DOHH2 (cell line): ENCODE measurements at regions not wholly inside any gene's neighbourhood (a gene's known extent, or its start where the extent isn't known, plus 50 kb on each side); places are given as distances from the start of the nearest gene placed in this dataset.

ENCODE experiments used
- H3F3A ChIP-seq: fragments of 200-600 bp; sonication (generic), shearing (Covaris generic); 2 replicates; pipeline ENCODE4 v1.6.0; 2016; ENCODE audit warnings: antibody characterized with exemption, mild to moderate bottlenecking; ENCODE audit not compliant: control insufficient read depth, insufficient read depth
- H3K27ac ChIP-seq: fragments of 200-600 bp; sonication (generic); 2 replicates; pipeline ENCODE4 v1.5.1; 2014; ENCODE audit warnings: low read depth, mild to moderate bottlenecking, low read length, moderate library complexity
- H3K27me3 ChIP-seq: fragments of 200-600 bp; sonication (generic); 2 replicates; pipeline ENCODE4 v1.6.1; 2014; ENCODE audit warnings: mild to moderate bottlenecking, low read length, mixed read lengths; ENCODE audit not compliant: control insufficient read depth
- H3K36me3 ChIP-seq: fragments of 200-600 bp; sonication (generic); 2 replicates; pipeline ENCODE4 v1.6.1; 2014; ENCODE audit warnings: mild to moderate bottlenecking, low read length, moderate library complexity, mixed read lengths; ENCODE audit not compliant: control insufficient read depth
- H3K4me1 ChIP-seq: fragments of 200-600 bp; sonication (generic); 2 replicates; pipeline ENCODE4 v1.6.1; 2014; ENCODE audit warnings: mild to moderate bottlenecking, low read length, mixed read lengths; ENCODE audit not compliant: control insufficient read depth
- H3K4me2 ChIP-seq: fragments of 200-600 bp; sonication (generic); 2 replicates; pipeline ENCODE4 v1.6.0; 2014; ENCODE audit warnings: mild to moderate bottlenecking, low read length, moderate library complexity
- H3K4me3 ChIP-seq: fragments of 200-600 bp; sonication (generic); 2 replicates; pipeline ENCODE4 v1.5.1; 2014; ENCODE audit warnings: mild to moderate bottlenecking, low read length, mixed read lengths
- H3K79me2 ChIP-seq: fragments of 200-600 bp; sonication (generic); 2 replicates; pipeline ENCODE4 v1.6.1; 2014; ENCODE audit warnings: mild to moderate bottlenecking, low read length, mixed read lengths; ENCODE audit not compliant: control insufficient read depth
- H3K9me2 ChIP-seq: fragments of 200-600 bp; sonication (generic); replicated peaks from 2 replicates; pipeline ENCODE4 v1.6.1; 2014; ENCODE audit warnings: mild to moderate bottlenecking, low read length, mixed read lengths; ENCODE audit not compliant: control insufficient read depth
- H3K9me3 ChIP-seq: fragments of 200-600 bp; sonication (generic); 2 replicates; pipeline ENCODE4 v1.6.1; 2014; ENCODE audit warnings: antibody characterized with exemption, low read length, mixed read lengths; ENCODE audit not compliant: control insufficient read depth, insufficient read depth
- H4K20me1 ChIP-seq: fragments of 200-600 bp; sonication (generic); 2 replicates; pipeline ENCODE4 v1.6.0; 2014; ENCODE audit warnings: low read depth, mild to moderate bottlenecking, antibody characterized with exemption, low read length, moderate library complexity; ENCODE audit not compliant: control insufficient read depth, insufficient read depth
- EZH2phosphoT487 ChIP-seq: fragments of 200-600 bp; sonication (generic); IDR thresholded peaks from 2 replicates; pipeline ENCODE4 v1.6.1; 2017; ENCODE audit warnings: borderline replicate concordance, mild to moderate bottlenecking, antibody characterized with exemption, low read length, moderate library complexity, mixed read lengths
- TF ChIP-seq, protein P1 (sequence below): fragments of 200-600 bp; sonication (generic); IDR thresholded peaks from one replicate; pipeline ENCODE4 v1.5.1; 2014; ENCODE audit warnings: antibody characterized with exemption, mild to moderate bottlenecking, low read depth, low read length; ENCODE audit not compliant: poor library complexity, severe bottlenecking

DNA sequence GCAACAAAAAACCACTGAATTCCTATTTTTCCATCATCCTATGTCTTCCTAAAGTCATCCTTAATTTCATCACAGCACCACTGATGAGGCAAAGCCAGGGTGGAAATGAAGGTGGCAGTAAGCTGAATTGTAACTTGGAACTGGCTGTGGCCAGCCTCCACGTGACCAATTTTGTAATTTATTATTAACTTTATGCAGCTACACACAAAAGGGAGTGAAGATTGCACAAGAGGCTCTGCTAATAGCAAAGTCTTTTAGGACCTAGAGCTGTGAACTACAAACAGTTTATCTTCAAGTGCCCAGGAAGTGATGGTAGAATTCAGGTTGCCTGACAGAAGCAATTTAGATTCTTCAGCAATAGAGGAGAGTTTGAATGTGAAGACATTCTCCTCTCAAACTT lies 176.4 kb downstream of the CCDC71L start:
- no peak overlapping the region for H3K27ac ChIP-seq

DNA sequence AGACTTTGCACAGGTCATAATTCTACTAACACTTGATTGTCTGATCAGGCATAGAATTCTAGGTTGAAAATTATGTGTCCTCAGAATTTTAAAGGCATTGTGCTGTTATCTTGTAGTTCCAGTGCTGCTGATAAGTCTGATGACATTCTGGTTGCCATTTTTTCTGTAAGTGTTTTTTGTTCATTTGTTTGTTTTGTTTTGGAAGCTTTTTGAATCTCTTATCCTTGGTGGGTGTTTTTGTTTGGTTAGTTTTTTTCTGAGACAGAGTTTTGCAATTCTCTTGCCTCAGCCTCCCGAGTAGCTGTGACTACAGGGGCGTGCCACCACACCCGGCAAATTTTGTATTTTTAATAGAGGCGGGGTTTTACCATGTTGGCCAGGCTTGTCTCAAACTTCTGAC lies 178.9 kb downstream of the CCDC71L start:
- no peaks in the 10 kb centered on the region for H3K9me3 ChIP-seq
- no peak overlapping the region for H3K27ac ChIP-seq
- H3K79me2 ChIP-seq, result no peaks in the 10 kb centered on the region
- no peak overlapping the region for H3K4me3 ChIP-seq
- no peaks in the 10 kb centered on the region for H3F3A ChIP-seq
- H3K4me1 ChIP-seq, result no peaks in the 10 kb centered on the region
- TF ChIP-seq, protein P1, sequence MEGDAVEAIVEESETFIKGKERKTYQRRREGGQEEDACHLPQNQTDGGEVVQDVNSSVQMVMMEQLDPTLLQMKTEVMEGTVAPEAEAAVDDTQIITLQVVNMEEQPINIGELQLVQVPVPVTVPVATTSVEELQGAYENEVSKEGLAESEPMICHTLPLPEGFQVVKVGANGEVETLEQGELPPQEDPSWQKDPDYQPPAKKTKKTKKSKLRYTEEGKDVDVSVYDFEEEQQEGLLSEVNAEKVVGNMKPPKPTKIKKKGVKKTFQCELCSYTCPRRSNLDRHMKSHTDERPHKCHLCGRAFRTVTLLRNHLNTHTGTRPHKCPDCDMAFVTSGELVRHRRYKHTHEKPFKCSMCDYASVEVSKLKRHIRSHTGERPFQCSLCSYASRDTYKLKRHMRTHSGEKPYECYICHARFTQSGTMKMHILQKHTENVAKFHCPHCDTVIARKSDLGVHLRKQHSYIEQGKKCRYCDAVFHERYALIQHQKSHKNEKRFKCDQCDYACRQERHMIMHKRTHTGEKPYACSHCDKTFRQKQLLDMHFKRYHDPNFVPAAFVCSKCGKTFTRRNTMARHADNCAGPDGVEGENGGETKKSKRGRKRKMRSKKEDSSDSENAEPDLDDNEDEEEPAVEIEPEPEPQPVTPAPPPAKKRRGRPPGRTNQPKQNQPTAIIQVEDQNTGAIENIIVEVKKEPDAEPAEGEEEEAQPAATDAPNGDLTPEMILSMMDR, result no peak
- TF ChIP-seq EZH2phosphoT487, result no peak
- peaks cover 22% of the 10 kb centered on the region; the same call in 1 of the 2 replicates for H3K27me3 ChIP-seq
- no peaks in the 10 kb centered on the region for H3K36me3 ChIP-seq
- no peaks in the 10 kb centered on the region for H3K9me2 ChIP-seq
- no peaks in the 10 kb centered on the region for H4K20me1 ChIP-seq
- no peak overlapping the region for H3K4me2 ChIP-seq

More for the DNA sequence above, 176.4 kb downstream of the CCDC71L start:
- Histone ChIP-seq H3K4me3 (no peak overlapping the region), H3K4me1 (no peaks in the 10 kb centered on the region), H3K9me2 (no peaks in the 10 kb centered on the region), H4K20me1 (no peaks in the 10 kb centered on the region), H3K36me3 (no peaks in the 10 kb centered on the region), H3K4me2 (no peak overlapping the region), H3K27me3 (peaks cover 19% of the 10 kb centered on the region; the same call in 1 of the 2 replicates), H3K9me3 (no peaks in the 10 kb centered on the region), H3F3A (no peaks in the 10 kb centered on the region), H3K79me2 (no peaks in the 10 kb centered on the region)
- TF ChIP-seq, protein P1, result no peak
- TF ChIP-seq EZH2phosphoT487, result no peak

DNA sequence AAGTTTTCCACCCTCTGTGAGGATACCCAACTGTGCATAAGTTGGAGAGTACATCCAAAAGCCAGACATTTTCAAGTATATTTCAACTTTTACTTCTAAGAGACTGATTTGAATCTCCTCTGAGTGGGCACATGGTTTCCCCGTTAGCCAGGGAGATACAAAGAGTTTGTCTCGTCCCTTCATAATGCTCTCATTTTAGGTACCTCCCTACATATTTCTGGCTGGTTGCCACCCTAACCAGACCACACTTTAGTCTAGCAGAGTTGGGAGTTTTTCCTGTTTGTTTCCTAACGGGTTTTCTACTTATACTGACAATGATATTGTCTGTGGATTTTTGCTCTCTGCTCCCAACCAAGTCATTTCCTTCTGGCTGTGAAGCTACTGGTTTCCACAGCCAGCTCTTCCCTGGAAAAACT lies 180.3 kb downstream of the CCDC71L start:
- no peak overlapping the region for H3K4me2 ChIP-seq
- H3F3A ChIP-seq, result no peaks in the 10 kb centered on the region
- no peaks in the 10 kb centered on the region for H3K9me2 ChIP-seq
- TF ChIP-seq, protein P1, result no peak
- TF ChIP-seq EZH2phosphoT487, result no peak
- no peaks in the 10 kb centered on the region for H3K79me2 ChIP-seq
- no peaks in the 10 kb centered on the region for H4K20me1 ChIP-seq
- H3K27ac ChIP-seq, result no peak overlapping the region
- no peaks in the 10 kb centered on the region for H3K9me3 ChIP-seq
- no peaks in the 10 kb centered on the region for H3K36me3 ChIP-seq
- H3K27me3 ChIP-seq, result peaks cover 18% of the 10 kb centered on the region; the same call in 1 of the 2 replicates
- no peaks in the 10 kb centered on the region for H3K4me1 ChIP-seq
- H3K4me3 ChIP-seq, result no peak overlapping the region

DNA sequence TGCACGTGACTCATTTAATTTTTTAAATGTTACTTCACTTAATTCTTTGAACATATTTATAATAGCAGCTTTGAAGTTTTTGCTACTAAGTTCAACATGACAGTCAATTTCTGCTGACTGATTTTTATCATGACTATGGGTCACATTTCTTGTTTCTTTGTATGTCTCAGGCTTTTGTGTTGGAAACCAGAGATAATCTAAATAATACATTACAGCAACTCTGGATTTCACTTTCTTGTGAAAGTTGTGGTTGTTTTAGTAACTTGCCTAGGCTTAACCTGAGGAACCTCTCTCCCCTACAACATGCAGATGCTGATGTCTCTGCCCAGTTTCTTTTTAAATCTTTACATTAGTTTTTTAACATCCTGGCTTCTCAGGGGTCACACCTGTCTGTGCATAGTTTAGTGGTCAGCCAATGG lies 180.8 kb downstream of the CCDC71L start:
- Histone ChIP-seq H4K20me1 (no peaks in the 10 kb centered on the region), H3K27ac (no peak overlapping the region), H3K36me3 (no peaks in the 10 kb centered on the region), H3K9me2 (no peaks in the 10 kb centered on the region), H3F3A (no peaks in the 10 kb centered on the region), H3K4me3 (no peak overlapping the region), H3K4me1 (no peaks in the 10 kb centered on the region), H3K9me3 (no peaks in the 10 kb centered on the region), H3K4me2 (no peak overlapping the region), H3K79me2 (no peaks in the 10 kb centered on the region), H3K27me3 (peaks cover 18% of the 10 kb centered on the region; the same call in 1 of the 2 replicates)
- TF ChIP-seq EZH2phosphoT487, result no peak
- TF ChIP-seq, protein P1, result no peak
